LoVo (cell line): ENCODE measurements at regions not wholly inside any gene's neighbourhood (a gene's known extent, or its start where the extent isn't known, plus 50 kb on each side); places are given as distances from the start of the nearest gene placed in this dataset.
A peak's percentile ranks its signal among the peaks of the same experiment; 100 is the strongest.

Source experiments
- DNase-seq: peaks from one replicate; pipeline ENCODE4 v3.0.0-alpha.2; 2016; ENCODE audit warnings: low spot score

DNA sequence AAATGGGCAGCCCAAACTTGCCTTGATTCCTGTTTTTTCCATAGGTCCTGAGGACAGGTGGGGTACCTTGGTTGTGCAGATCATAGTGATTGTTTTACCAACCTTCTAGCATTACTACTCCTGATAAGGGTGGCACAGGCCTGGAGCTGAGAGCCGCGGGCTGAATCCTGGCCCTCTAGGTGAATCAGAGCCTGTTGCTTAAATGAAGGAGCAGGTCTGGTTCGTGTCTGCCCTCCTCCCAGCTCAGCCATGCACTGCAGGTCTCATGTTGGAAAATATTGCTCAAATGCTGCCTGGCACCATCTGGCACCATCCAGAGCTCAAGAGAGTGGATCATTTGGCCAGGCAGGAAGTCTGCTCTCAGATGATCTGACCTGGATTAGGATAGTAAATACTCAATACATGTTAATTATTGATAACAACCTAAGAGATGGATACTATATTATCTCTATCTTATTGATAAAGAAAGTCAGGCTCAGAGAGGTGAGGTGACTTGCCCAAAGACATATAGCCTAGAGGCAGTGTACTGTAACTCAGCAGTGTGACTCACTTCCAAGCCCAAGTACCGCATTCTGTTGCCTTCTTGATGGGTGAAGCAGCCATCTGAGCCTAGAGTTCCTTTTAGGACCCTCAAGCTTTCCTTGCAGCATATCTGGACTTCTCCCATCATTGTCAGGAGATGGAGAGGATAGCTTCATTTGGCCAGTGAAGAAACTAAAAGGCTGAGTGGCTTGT, 104.3 kb upstream of the PITX1 start:
- DNase-seq, result no peak

DNA sequence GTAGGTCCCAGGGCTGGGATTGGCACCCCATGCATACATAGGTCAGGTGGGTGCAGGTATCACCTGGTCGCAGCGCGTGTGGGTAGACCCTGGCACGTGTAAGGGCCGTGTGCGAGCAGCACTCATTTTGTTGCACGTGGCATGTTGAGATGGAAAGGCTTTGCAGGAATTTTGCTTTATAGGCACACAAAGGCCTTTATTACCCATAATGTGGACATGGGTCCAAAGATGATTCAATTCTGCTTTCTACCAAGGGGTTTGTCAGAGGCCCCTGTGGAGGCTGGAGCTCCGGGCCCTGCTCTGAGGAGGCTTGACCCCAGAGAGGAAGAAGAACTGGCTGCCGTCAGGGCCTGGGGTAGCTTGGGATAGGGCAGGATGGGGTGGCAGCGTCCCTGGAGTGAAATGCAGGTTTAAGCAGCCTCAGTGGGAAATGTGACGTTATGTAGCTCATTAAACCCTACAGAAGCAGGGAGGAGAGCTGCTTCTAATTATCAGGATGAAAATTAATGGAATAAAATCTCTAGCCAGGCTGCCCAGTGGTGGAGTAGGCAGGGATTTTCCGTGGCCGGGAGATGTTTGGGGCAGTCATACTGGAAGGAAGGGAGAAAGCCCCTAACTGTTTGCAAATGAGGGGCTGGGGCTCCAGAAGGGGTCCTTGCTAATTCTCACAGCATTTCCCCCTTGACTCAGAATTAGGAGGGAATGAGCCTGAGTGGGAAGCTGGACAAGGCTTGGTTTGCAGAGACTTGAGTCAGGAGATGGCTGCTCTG, 103.3 kb upstream of the PITX1 start:
- DNase-seq, result no peak

DNA sequence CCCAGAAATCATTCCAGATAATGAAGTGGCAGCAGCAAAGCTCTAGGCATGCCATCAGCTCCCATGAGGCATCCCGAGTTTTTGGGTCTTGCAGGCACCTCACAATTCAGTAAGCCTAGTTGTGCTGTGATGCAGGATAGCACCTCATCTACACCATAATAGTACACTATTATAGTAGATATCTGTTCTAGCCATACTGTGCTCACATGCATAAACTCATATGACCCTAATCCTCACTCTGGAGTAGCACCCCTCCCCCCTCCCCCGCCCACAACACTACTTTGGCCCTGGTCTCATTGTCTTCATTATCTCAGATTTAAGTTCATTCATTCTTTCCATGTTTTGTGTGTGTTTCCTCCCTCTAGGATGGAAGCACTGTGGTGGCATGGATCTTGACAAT, 102.5 kb upstream of the PITX1 start:
- no peak for DNase-seq

DNA sequence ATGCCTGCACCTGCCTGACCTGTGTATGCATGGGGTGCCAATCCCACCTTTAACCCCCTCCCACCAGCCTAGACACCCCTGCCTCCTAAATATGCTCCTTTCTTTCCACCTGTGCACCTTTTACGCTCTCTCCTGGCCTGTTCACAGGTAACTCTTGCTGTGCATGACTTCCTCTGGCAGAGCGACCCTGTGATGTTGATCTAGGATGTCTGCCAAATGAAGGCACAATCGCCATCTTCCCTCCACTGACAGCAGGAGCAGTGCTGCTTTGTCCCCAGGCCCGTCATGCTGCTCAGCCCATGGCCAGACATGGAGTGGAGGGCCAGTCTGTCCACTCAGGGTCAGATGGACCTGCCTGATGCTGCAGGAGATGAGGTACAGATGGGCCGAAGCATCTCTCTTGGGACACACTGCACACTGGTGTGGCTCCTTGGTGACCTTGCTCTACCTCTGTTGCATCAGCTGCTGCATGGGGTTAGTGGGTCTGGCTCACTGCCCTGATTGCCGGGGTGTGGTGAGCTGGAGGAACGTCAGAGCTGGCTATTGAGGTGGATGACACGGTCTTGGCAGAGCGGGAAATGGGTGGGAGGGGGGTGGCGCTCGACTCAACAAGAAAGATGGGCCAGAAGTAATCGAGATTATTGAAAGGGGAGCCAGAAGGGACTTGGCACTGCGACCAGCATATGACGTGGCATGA, 101.7 kb upstream of the PITX1 start:
- peak; percentile 52 for DNase-seq

DNA sequence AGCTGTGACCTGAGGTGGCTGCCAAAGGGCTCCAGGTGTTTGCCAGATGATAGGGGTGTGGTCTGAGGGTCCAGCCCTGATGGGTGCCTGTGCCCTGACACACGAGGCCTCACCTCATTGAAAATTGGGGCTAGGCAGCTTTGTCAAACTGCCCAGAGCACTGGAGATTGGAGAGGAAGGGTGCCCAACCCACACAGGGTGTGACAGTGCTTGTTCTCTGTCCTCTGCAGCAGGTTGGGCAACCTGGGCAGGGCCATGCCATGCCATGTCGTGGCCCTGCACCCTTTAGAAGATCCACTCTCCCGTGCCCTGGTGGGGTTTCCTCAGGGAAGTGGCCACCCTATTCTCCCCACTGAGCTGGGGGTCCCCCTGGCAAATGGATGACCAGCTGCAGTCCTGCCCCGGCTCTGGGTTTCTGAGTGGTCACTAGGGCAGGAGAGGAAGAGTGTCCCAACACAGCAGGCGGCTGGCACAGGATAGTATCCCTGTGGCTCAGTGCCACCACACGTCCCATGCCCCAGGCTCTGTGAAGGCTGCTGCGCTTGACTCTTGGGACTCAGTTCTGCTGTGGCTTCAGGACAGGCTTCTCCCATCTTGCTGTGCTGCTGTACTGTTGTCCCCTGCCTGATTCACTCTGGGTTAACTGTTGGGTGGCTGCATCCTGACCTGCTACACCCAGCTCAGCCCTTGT, 100.8 kb upstream of the PITX1 start:
- no peak for DNase-seq

DNA sequence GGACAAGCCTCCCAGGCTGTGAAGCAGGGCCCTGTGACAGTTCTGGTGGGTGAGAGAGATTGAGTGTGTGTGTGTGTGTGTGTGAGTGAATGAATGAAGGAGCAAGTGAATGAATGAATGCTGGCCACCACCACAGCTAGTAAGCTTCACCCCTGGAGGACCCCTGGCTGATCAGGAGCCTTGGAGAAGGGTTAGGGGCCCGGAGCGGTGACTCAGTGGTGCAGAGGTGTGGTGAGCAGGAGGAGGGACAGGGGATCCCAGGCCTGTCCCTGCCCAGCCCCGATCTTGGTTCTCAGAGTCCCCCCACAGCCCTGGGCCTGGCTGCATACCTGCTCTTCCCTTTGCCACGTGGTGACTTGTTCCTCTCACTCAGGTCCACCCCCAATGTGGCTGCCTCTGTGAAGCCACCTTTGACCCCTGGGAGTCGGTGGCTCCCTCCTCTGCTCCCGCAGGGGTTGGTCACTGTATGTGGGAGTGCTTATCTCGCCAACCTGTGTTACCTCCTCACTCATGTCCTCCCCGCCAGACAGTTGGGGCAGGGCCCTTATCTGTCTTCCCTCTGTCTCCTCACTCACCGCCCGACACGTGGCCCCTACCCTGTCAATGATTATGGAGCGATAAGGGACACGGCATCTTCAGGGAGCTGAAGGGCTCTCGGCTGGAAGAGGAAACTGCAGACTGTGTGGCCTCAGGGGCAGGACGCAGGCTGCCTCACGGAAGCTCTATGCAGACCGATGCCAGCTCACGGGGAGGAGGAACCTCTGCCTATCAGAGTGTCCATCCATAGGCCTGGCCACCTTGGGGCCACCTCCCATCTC, 99.9 kb upstream of the PITX1 start:
- DNase-seq, result peak; percentile 16

DNA sequence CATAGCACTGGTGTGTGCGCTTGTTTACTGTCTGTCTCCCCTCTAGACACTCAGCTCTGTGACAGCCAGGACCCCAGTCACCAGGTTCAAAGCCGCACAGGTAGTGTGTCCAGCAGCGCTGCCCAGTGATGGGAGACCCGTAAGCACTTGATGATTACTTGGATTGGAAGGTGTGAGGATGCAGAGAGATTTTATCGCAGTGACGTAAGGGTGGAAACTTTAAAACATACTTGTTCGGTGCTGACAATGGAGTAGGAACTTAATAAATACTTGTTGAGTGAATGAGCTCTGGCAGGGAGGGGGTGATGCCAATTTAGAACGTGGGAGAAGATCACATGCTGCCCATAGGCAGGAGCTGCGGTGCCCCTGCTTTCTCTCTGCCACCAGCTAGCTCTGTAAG, 99.2 kb upstream of the PITX1 start:
- no peak for DNase-seq

DNA sequence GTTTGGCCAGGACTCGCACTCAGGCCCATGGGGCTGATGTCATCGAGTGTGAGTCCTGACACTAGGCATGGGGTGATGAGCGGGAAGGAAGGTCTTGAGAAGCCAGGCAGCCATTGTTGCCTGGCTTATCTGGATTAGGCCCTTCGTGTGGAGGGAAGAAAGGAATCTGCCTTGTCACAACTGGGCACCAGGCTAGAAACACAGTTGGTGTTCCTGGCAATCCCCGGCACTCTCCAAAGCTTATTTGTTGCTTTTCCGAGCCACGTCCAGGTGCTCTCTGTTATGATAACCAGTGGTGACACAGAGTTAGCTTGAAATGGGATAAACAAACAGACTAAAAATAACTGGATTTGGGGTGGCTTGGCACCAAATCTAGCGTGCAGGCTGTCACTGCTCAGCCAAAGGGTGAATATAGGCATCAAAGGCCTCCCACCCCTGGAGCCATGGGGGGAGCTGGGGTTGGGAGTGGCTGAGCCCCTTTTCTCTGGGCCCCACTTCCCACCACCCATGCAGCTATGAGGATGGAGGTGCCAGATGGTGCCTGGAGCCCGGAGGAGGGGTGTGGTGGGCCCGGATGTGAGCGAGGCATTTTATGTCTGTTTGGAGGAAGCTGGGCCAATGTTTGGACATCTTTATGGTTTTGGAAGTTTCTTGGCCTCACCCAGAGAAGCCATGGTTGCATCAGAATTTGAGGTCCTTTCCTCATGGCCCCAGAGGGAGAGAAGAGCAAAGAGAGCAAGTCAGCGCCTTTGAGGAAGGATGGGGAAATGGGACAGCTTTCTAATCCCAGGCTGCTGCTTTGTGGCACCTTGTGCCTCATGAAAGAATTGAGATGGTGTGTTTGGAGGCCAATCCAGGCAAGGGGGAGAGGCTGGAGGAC, 98.0 kb upstream of the PITX1 start:
- DNase-seq, result no peak

DNA sequence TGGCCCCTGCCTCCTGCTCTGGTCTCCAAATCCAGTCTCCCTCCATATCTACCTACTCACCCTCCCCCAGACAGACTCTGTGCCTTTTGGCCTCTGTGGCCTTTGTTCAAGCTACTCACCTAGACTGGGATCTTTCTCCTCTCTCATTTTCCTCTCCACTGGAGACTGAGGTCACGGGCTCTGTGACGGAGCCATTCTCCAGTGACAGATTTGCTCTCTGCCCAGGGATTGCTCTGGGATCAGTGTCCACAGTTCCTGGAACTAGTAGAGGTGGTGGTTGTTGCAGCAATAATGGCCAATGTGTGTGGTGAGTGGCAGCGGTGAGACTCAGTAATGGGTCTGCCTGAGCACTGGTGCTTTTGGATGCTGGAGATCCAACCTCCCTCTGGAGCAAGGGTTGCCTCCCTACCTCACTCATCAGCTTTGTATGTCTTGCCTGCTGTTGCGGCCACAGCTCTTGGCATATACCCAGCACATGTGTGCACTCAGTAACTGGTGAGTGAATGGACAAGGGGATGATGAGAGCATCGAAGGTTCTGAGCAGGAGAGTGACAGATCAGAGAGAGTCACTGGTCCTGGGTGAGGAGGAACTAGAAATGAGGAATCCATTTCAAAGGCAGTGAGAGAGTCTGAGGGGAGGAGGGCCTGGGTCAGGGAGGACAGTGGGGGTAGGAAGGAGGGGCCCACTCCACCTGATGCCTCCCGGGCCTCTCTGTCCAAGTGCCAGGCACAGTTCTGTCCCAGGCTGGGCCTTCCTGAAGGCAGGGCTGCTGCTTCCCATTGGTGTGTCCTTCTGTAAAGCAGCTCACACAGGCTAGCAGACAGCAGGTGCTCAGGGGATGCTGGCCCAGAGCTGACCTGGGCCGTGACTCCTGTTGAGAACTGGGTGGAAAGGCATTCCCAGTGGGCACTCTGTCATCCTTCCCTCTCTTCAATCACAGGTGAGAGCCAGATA, 96.5 kb upstream of the PITX1 start:
- no peak for DNase-seq

DNA sequence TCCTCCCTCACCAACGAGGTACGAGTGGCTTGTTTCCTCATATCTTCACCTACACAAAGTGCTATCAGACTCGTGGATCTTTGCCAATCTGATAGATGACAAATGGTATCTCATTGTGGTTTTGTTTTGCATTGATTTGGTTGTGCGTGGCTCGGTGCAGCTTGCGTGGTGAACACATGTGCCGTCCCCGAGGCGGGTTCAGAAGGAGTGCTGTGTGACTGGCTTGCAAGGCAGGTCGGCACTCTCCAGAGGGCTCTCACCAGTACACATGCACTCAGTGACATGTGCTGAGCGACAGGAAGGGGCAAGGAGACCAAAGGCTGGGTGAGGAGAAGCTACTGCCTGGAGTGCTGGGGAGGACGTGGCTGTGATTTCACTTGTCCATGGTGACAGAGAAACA, 95.3 kb upstream of the PITX1 start:
- no peak for DNase-seq

DNA sequence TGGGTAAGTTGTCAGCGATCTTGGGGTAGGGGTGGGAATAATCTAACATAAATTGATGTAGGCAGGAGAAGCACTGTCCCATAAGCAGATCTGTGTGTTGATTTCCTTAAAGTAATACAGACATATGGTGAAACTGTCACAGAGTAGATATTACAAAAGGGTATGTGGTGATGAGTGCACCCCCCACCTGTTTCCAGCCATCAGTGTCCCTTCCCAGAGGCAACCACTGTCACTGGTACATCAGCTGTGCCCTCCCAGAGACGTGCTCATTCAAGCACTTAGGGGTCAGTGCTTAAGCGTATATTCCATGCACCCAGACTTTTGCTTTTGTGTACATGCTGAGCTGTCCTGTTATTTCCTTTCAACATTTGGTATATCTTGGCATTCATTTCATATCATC, 94.3 kb upstream of the PITX1 start:
- DNase-seq, result no peak

DNA sequence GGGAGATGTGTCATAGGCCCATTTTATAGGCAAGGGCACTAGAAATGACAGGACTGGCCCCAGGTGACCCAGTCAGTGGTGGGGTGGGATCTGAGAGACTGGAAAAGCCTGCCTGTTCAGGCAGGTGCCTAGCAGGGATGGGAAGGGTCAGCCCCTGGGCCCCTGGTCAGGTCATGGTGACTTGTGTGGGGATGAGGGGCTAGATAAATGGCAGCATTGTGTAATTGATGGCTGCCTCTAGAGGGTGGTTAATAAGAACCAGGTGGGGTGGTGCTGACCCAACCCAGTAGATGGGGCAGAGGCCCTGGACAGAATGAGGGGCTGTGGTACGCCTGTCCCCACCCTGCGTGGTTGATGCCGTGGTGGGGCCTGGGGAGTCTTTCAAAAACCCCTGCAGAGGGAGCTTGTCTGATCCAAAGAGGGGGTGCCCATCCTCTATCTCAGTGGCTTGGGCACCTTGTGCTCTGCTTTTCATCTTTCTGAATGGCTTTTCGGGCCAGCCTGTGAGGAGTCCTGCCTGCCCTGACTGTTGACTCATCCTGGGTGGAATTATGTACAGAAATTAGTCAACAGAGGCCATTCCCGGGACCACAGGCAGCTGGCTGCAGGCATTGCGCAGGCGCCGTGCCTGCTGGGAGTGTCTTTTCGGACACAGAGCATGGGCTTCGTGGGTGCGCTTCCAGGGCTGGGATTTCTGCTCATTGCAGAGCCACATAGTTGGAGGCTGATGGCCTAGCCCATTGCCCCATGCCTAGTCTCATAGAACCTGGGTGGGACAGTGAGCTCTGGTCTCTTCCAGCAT, 93.6 kb upstream of the PITX1 start:
- DNase-seq, result peak; percentile 51

DNA sequence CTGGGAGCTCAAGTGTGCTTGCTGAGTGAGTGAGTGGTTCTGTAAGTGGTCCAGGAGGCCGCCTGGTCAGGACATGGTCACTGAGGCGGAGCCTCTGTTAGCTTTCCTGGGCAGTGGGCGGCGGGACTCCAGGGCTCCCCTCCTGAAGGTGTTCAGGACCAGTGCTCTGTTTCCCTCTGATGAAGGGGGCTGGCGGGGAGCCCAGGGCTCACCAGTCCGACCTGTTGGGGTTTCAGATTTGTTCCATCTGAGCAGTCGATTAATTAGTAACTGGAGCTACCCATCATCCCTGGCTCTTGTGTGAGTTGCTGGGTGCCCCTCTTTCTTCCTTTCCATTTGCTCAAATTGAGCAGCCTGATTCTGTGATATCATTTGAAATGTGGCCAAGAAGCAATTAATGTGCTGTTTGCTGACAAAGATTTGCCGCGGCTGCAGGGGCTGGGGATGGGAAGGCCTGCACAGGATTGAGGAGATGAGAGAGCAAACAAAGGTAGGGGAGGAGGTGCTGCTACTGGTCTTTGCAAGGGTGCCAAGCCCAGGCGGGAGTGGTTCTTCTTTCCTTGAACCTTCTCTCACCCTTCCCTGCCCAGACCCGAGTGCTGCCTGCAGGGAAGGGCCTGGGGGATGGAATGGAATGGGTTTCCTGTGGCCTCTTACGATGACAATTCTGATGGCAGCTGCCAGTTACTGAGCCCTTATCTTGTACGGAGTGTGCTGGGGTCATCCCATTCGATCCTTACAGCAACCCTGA, 92.8 kb upstream of the PITX1 start:
- DNase-seq, result no peak

DNA sequence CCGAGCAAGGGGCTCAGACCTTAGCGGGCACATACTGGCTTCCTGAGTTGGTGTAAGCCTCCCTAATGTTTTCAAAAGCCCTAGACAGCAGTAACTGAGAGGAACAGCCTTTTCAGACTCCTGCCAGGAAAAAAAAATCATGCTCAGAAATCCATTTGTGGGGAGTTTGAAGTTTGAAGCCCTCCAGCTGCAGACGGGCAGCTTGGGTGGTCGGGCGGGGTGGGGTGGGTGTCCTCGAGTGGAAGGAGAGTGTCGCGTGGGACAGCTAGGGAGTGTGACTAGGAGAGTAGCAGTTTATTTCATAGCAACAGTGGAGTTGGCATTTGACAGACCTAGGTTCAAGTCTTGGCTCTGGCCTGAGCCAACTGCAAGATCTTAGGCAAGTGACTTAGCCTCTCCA, 90.7 kb upstream of the PITX1 start:
- no peak for DNase-seq

DNA sequence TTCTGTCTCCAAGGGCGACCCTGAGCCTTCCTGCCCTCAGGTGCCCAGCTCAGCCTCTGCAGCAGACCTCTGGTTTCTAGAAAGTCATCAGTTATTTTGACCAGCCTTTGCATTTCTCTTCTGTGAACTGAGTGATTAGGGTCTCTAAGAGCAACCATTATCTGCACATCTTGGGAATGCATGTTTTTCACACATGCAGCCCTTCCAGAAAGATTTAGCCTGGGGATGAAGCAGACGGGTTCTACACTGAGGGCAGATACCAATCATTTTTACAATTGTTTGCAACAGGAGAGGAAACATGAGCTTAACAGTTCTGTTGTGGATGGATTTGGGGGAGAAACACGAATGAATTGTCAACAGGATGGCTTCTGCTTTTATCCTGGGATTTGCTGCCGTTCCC, 90.1 kb upstream of the PITX1 start:
- no peak for DNase-seq

DNA sequence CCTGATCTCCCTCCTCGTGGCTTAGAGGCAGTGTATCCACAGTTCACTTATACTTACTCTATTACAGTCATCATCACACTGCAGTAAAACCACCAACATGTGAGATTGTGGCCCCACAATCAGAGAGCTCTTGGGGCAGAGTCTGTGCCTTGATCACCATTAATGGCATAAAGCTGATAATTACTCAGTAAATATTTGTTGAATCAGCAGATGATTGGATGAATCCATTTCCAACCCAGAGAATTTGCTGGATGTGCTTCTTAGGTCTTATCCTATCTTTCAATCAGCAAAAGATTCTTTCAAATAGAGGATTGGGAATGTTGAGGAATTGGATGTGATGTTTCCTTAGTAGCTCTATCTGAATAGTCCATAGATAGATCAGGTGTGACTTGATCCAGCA, 88.8 kb upstream of the PITX1 start:
- no peak for DNase-seq

DNA sequence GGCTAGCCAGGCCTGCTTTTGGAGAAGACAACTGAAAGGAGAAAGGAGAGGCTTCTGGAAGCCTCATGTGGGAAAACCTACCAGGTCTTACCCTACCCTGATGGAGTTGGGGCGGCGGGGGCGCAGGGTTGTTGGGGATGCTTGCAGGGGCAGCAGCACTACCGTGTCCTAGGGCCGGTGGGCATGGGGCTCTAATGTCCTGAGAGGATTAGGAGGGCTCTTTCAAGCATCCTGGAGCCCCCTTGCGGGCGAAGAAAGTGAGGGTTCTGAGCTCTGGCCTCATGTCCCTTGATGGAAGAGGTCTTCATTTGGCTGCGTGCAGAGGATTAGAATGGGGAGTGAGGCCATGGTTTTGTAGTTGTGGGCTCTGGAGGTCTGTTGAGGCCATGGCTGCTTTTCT, 86.9 kb upstream of the PITX1 start:
- DNase-seq, result no peak

DNA sequence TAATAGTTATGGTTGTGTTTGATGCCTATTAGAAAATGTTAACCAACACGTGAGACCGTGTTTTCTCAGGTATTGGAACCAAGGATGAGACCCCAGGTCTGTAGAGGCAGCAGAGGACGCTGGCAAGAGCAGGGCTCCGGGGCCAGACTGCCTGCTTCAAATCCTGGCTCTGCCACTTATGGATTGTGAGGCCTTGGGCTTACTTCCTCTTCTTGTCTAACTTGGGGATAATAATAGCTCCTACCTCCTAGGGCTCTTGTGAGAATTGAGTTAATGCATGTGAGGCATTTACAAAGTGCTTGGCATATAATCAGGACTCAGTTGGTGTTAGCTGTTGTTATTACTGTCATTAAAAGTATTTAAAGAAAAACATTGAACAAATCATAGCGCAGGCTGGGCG, 85.5 kb upstream of the PITX1 start:
- DNase-seq, result no peak
